ENCODE measurements at regions not wholly inside any gene's neighbourhood (a gene's known extent, or its start where the extent isn't known, plus 50 kb on each side); places are given as distances from the start of the nearest gene placed in this dataset.

DNA sequence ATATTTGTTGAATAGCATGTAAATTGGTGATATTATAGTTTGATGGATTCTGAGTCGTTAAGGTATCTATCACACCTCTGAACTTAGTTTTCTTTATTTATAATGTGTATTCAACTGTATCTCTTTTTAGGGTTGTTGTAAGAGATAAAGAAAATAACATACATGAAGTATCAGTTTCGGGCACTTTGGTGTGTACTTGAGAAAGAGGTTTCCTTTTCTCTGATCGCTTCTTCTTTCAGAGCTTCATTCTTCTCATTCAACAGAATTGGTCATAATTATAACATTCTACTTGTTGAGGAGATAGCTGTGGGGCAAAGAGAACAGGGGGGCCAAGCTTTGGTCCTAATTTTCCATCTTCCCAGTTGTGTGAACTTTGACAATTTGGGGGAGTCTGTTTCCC lies 508.0 kb downstream of the PLPP3 start:
- TF ChIP-seq CTCF (IDR thresholded peaks at IDR 0.05) = no peak
- TF ChIP-seq ZFX (IDR thresholded peaks at IDR 0.05; ENCODE audit: borderline replicate concordance) = no peak

Data from 22Rv1 (cell line).